Heart left ventricle (tissue), 16 donors: ENCODE measurements at regions not wholly inside any gene's neighbourhood (a gene's known extent, or its start where the extent isn't known, plus 50 kb on each side); places are given as distances from the start of the nearest gene placed in this dataset.

Experiments
- ATAC-seq, 4 donors: fragments of 200-7000 bp; cut with Tn5 transposase; one replicate each; pipeline ENCODE4 v1.9.1; 2020 to 2022; ENCODE audit warnings: moderate library complexity in 4 of 4, mild to moderate bottlenecking in 3 of 4, moderate number of reproducible peaks in 1 of 4
- DNase-seq, 5 donors: peaks; one replicate each; pipeline ENCODE4 v3.0.0-alpha.2; 2020
- H3K27ac ChIP-seq, 12 donors: fragments of 200-600 bp; sonication (generic) in 4 of 12; one replicate each; pipeline versions ENCODE4 v1.5.0 to v1.8.0; 2016 to 2022; ENCODE audit warnings: mild to moderate bottlenecking in 2 of 12
- H3K27me3 ChIP-seq, 9 donors: fragments of 200-600 bp; sonication (generic) in 2 of 9; one replicate each; pipeline versions ENCODE4 v1.5.1 to v1.8.0; 2016 to 2022; ENCODE audit warnings: mild to moderate bottlenecking in 3 of 9
- H3K36me3 ChIP-seq, 9 donors: fragments of 200-600 bp; sonication (generic) in 2 of 9; one replicate each; pipeline versions ENCODE4 v1.5.0 to v1.8.0; 2018 to 2022; ENCODE audit warnings: mild to moderate bottlenecking in 2 of 9
- H3K4me1 ChIP-seq, 12 donors: fragments of 200-600 bp; sonication (generic) in 4 of 12; one replicate each; pipeline versions ENCODE4 v1.5.0 to v1.8.0; 2016 to 2022; ENCODE audit warnings: mild to moderate bottlenecking in 3 of 12
- H3K4me3 ChIP-seq, 12 donors: fragments of 200-600 bp; sonication (generic) in 4 of 12; one replicate each; pipeline versions ENCODE4 v1.5.0 to v1.8.0; 2017 to 2022; ENCODE audit warnings: mild to moderate bottlenecking in 9 of 12, moderate library complexity in 4 of 12
- H3K9me3 ChIP-seq, 12 donors: fragments of 200-600 bp; sonication (generic) in 4 of 12; one replicate each; pipeline versions ENCODE4 v1.5.0 to v1.8.0; 2016 to 2022; ENCODE audit warnings: mild to moderate bottlenecking in 1 of 12
- CTCF ChIP-seq, 12 donors: fragments of 200-600 bp; sonication (generic) in 4 of 12; IDR thresholded peaks; one replicate each; pipeline versions ENCODE4 v1.5.0 to v1.8.0; 2018 to 2022; ENCODE audit warnings: antibody characterized with exemption in 12 of 12, mild to moderate bottlenecking in 5 of 12
- POLR2A ChIP-seq, 2 donors: fragments of 450-650 bp; IDR thresholded peaks; one replicate each; pipeline ENCODE4 v1.6.1; 2017; ENCODE audit warnings: antibody characterized with exemption in 2 of 2, mild to moderate bottlenecking in 2 of 2, moderate library complexity in 2 of 2
- WGBS, 4 donors: extraction: QIAGEN DNeasy Blood & Tissue Kit in 2 of 4; methylation state at CpG; one replicate each; pipeline versions ENCODE4 v1.1.5 to v1.1.7; 2013 to 2018; 5-methylcytosine and 5-hydroxymethylcytosine counted together
- intact Hi-C, 10 donors: fragments of 100-400 bp; cut with DNase I; formaldehyde crosslinking; loops; one replicate each; pipeline versions ENCODE4 v1.11.1 to v1.14.2; 2022
- donor health status: ischemic (EF 13 %, LVEDD 7.1; RV severe dilation, severe dysfunction).
- donor health status: healthy with polysubstance abuse.
- donor health status: DM: no; HTN: yes; CAD: no.
- donor health status: DM: no; HTN: no; CAD: no.
- donor health status: ischemic (EF 25% LVEDD 6.9; RV normal size, moderate dysfunction).
- donor health status: ischemic (EF 25% LVEDD 5.7; RV mildly dilated, moderate dysfunction).
- donor health status: healthy.
- donor health status: DM: yes; HTN: yes; CAD: no.
- donor health status: ischemic (EF 35%, LVEDD 5.7; RV mildly dilated, moderate dysfunction).
- donor health status: nonischemic (EF 11% LVEDD 7.7; RV severe dilation, severe dysfunction).
- donor health status: DM: yes; HTN: yes; CAD: no.
- donor health status: PGD.
- donor health status: ischemic (EF 29% LVEDD 5.4; RV normal size, mild dysfunction).
- donor health status: nonischemic (EF 23%, LVEDD 6.1; RV moderate dilation, normal function).

GRCh38 chr16:35751191-35751941, 2292.0 kb downstream of the TP53TG3F start:
- Histone ChIP-seq H3K4me1 (no peaks in the 10 kb centered on the region), H3K36me3 (no peaks in the 10 kb centered on the region), H3K9me3 (peaks cover 0 to 30% (median 0%) of the 10 kb centered on the region in 12 donors), H3K27ac (no peak overlapping the region), H3K27me3 (peaks cover 0 to 10% (median 0%) of the 10 kb centered on the region in 9 donors), H3K4me3 (no peak overlapping the region)
- intact Hi-C loops = loop anchor here in 1 of 10 donors (10.0 kb wide), 1 partner anchor 57 kb away; no protein-coding TSS in a partner anchor
- ATAC-seq (no peak), DNase-seq (no peak)
- TF ChIP-seq POLR2A (IDR thresholded peaks at IDR 0.05) = no peak
- TF ChIP-seq CTCF (IDR thresholded peaks at IDR 0.05) = no peak
- 89 to 92% (median 89%) methylated on average over 24 of the region's 24 CpGs for WGBS, 4 donors

- no peak overlapping the region for H3K4me3 ChIP-seq
- 77 to 84% (median 80%) methylated on average over 16 to 18 of the region's 18 CpGs for WGBS, 4 donors
- DNase-seq = no peak
Observed at GRCh38 chr16:35752012-35752772, 2292.8 kb downstream of the TP53TG3F start.

GRCh38 chr16:35752773-35753558, 2293.6 kb downstream of the TP53TG3F start:
- intact Hi-C loops = loop anchor here in 1 of 10 donors (10.0 kb wide), 1 partner anchor 58 kb away; no protein-coding TSS in a partner anchor
- H3K27ac ChIP-seq = no peak overlapping the region
- no peaks in the 10 kb centered on the region for H3K36me3 ChIP-seq
- H3K4me1 ChIP-seq = no peaks in the 10 kb centered on the region
- DNase-seq (no peak), ATAC-seq (no peak)
- peaks cover 0 to 10% (median 0%) of the 10 kb centered on the region in 9 donors for H3K27me3 ChIP-seq
- no peak overlapping the region for H3K4me3 ChIP-seq
- H3K9me3 ChIP-seq = peaks cover 0 to 34% (median 0%) of the 10 kb centered on the region in 12 donors
- WGBS, 4 donors = 84 to 87% (median 85%) methylated on average over 22 of the region's 22 CpGs
- TF ChIP-seq POLR2A (IDR thresholded peaks at IDR 0.05) (no peak), CTCF (IDR thresholded peaks at IDR 0.05) (no peak)

More at GRCh38 chr16:35752012-35752772, 2292.8 kb downstream of the TP53TG3F start:
- Histone ChIP-seq H3K4me1 (no peaks in the 10 kb centered on the region), H3K36me3 (no peaks in the 10 kb centered on the region), H3K9me3 (peaks cover 0 to 30% (median 0%) of the 10 kb centered on the region in 12 donors), H3K27ac (no peak overlapping the region), H3K27me3 (peaks cover 0 to 10% (median 0%) of the 10 kb centered on the region in 9 donors)
- TF ChIP-seq CTCF (IDR thresholded peaks at IDR 0.05) = no peak
- TF ChIP-seq POLR2A (IDR thresholded peaks at IDR 0.05) = no peak
- ATAC-seq = no peak
- intact Hi-C loops = loop anchor here in 1 of 10 donors (10.0 kb wide), 1 partner anchor 57 kb away; no protein-coding TSS in a partner anchor
